PC-9 (cell line): ENCODE measurements at regions not wholly inside any gene's neighbourhood (a gene's known extent, or its start where the extent isn't known, plus 50 kb on each side); places are given as distances from the start of the nearest gene placed in this dataset.

Source experiments
- CTCF ChIP-seq: fragments of 200-600 bp; sonication (generic); conservative IDR thresholded peaks from 2 replicates; pipeline ENCODE4 v1.6.1; 2017; ENCODE audit warnings: mixed run types, antibody characterized with exemption, mild to moderate bottlenecking, moderate library complexity
- EZH2 ChIP-seq: fragments of 200-600 bp; sonication (generic); IDR thresholded peaks from 2 replicates; pipeline ENCODE4 v1.8.0; 2017; ENCODE audit warnings: antibody characterized with exemption, low read depth

- no peak for TF ChIP-seq EZH2
- TF ChIP-seq CTCF, result no peak
These were observed 107.2 kb upstream of the E2F8 start for GRCh38 chr11:19347911-19348310.
